Naive B cell (primary cell): ENCODE measurements at regions not wholly inside any gene's neighbourhood (a gene's known extent, or its start where the extent isn't known, plus 50 kb on each side); places are given as distances from the start of the nearest gene placed in this dataset.

Experiments
- ATAC-seq, 2 donors: fragments of 150-1000 bp; cut with Tn5 transposase; 2 replicates each; pipeline ENCODE4 v1.10.0; 2021; ENCODE audit warnings: low read depth in 2 of 2, mild to moderate bottlenecking in 2 of 2, moderate library complexity in 2 of 2
- DNase-seq: peaks from one replicate; pipeline ENCODE4 v3.0.0; 2022
- H3K27ac Mint-ChIP-seq, 6 donors: one replicate each; pipeline ENCODE4 v1.8.0; 2020 to 2022; ENCODE audit warnings: mild to moderate bottlenecking in 6 of 6, mixed read lengths in 6 of 6, moderate library complexity in 5 of 6, inconsistent platforms in 2 of 6
- H3K27me3 Mint-ChIP-seq, 3 donors: one replicate each; pipeline ENCODE4 v1.8.0; 2021 to 2022; ENCODE audit warnings: mixed read lengths in 3 of 3, mild to moderate bottlenecking in 1 of 3
- H3K36me3 Mint-ChIP-seq, 2 donors: one replicate each; pipeline ENCODE4 v1.8.0; 2020 to 2022; ENCODE audit warnings: mixed read lengths in 2 of 2, inconsistent platforms in 1 of 2, mild to moderate bottlenecking in 1 of 2
- H3K4me1 Mint-ChIP-seq, 3 donors: one replicate each; pipeline ENCODE4 v1.8.0; 2020 to 2022; ENCODE audit warnings: mixed read lengths in 3 of 3, inconsistent platforms in 1 of 3, mild to moderate bottlenecking in 1 of 3, moderate library complexity in 1 of 3
- H3K4me3 Mint-ChIP-seq, 8 donors: one replicate each; pipeline ENCODE4 v1.8.0; 2020 to 2022; ENCODE audit warnings: mild to moderate bottlenecking in 8 of 8, mixed read lengths in 8 of 8, moderate library complexity in 8 of 8, inconsistent platforms in 2 of 8
- H3K9me3 Mint-ChIP-seq, 7 donors: one replicate each; pipeline ENCODE4 v1.8.0; 2020 to 2022; ENCODE audit warnings: mixed read lengths in 7 of 7, mild to moderate bottlenecking in 5 of 7, inconsistent platforms in 2 of 7, moderate library complexity in 1 of 7

DNA sequence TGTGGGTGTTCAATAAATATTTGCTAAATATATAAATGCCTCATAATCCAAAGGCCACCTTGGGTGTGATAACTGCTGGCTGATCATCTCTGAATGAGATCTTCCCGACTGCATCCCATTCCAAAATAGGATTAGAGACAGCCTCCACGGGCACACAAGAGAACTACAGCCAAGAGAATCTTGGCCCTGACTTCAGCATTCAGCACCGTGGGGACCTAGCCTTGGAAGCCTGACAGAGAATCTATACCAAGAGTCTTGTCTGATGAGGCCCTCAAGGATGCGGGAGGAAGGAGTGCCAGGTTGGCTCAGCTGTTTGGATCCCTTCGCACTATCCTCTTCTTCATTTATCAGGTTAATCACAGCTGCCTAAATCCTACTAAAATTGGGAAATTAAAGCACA, 85.8 kb downstream of the RBM43 start:
- ATAC-seq (no peak), DNase-seq (no peak)
- H3K27me3 Mint-ChIP-seq = peaks cover 5 to 13% (median 12%) of the 10 kb centered on the region in 3 donors
- H3K36me3 Mint-ChIP-seq = no peaks in the 10 kb centered on the region
- no peak overlapping the region for H3K4me3 Mint-ChIP-seq
- no peak overlapping the region for H3K27ac Mint-ChIP-seq
- no peaks in the 10 kb centered on the region for H3K4me1 Mint-ChIP-seq
- H3K9me3 Mint-ChIP-seq = no peaks in the 10 kb centered on the region

DNA sequence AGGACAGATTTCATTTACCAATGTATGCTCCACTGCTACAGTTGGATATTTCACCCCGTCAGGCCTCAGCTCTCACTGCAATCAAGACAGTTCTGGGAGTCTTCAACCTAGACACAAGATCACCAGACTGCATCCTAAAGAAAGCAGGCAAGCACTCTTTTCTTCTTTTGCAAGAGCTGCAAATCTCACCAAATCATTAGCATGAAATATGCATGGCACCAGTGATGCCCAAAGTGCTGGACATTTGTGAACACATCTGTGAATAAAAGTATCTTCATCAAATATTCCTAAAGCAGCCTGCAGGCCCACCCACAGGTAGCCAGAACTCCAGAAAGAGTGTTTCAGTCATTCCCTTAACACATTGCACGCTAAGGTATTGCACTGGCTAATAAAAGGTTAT, 87.5 kb downstream of the RBM43 start:
- DNase-seq (no peak), ATAC-seq (no peak)
- H3K4me1 Mint-ChIP-seq = no peaks in the 10 kb centered on the region
- no peak overlapping the region for H3K4me3 Mint-ChIP-seq
- no peaks in the 10 kb centered on the region for H3K9me3 Mint-ChIP-seq
- H3K36me3 Mint-ChIP-seq = no peaks in the 10 kb centered on the region
- no peak overlapping the region for H3K27ac Mint-ChIP-seq
- peaks cover 5 to 13% (median 12%) of the 10 kb centered on the region in 3 donors for H3K27me3 Mint-ChIP-seq

DNA sequence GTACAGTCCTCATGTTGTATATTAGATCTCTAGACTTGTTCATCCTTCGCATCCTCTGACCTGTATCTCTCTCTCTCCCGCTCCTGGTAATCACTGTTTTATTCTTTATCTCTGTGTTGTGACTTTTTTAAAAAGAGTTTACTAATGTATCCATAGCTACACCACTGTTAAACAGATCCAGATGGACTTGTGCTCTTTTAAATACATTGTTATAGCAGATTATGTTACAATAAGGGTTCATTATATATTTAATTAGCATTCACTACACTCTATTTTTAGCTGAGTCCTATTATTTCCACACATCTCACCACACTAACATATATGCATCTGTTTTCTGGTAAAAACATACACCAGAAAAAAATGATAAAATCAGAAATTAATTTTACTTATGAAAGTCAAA, 90.5 kb downstream of the RBM43 start:
- DNase-seq (no peak), ATAC-seq (no peak)
- H3K9me3 Mint-ChIP-seq = no peaks in the 10 kb centered on the region
- no peaks in the 10 kb centered on the region for H3K4me1 Mint-ChIP-seq
- no peak overlapping the region for H3K27ac Mint-ChIP-seq
- no peak overlapping the region for H3K4me3 Mint-ChIP-seq
- H3K27me3 Mint-ChIP-seq = peaks cover under 1 to 13% (median 12%) of the 10 kb centered on the region in 3 donors
- H3K36me3 Mint-ChIP-seq = no peaks in the 10 kb centered on the region

DNA sequence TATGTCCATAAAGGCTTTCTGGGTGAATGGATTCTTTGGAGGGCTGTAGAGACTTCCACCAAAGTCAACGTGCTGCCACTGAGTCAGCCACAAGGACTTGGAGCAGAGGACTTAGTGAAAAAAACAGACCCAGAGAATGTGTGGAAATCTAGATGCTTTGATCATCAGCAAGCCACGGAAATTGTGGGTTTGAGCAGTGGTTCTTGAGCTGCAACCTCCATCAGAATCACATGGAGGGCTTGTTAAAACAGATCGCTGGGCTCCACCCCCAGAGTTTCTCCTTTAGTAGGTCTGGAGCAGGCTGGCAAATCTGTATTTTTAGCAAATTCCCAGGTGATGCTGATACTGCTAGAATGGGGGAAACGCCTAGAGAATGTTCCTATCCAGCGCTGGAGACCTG, 95.3 kb downstream of the RBM43 start:
- DNase-seq = no peak
- Mint-ChIP-seq H3K27me3 (peaks cover 0 to 10% (median 6%) of the 10 kb centered on the region in 3 donors), H3K4me1 (no peaks in the 10 kb centered on the region), H3K9me3 (no peaks in the 10 kb centered on the region), H3K4me3 (no peak overlapping the region), H3K27ac (no peak overlapping the region), H3K36me3 (no peaks in the 10 kb centered on the region)
- ATAC-seq = no peak

DNA sequence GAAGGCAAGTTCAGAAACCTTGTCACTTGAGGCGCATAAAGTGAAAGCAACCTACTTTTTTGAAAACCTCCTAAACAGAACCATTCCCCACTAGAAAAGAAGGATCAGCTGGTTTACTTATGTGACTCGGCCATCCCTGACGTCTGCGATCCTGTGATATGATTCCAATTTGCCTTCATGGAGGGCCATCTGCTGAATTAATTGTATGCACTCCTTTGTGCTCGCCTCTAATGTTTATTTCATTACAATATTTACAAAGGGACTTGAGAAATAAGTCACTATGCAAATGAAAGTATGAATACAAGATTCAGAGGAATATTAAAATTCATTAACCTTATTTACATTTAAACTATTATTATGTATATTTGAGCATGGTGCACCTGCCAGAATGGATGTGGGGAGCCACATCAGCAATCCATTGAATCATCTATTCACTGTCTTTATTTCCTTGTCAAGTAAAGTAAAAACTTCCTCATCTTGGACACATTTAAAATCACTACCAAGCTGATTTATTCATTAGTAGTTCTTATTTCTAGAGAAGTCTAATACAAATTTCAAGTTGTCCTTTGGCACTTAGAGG, 96.5 kb downstream of the RBM43 start:
- ATAC-seq = no peak
- Mint-ChIP-seq H3K36me3 (no peaks in the 10 kb centered on the region), H3K4me1 (no peaks in the 10 kb centered on the region), H3K27ac (no peak overlapping the region), H3K4me3 (no peak overlapping the region), H3K9me3 (no peaks in the 10 kb centered on the region), H3K27me3 (peaks cover 0 to 10% (median 6%) of the 10 kb centered on the region in 3 donors)
- no peak for DNase-seq

DNA sequence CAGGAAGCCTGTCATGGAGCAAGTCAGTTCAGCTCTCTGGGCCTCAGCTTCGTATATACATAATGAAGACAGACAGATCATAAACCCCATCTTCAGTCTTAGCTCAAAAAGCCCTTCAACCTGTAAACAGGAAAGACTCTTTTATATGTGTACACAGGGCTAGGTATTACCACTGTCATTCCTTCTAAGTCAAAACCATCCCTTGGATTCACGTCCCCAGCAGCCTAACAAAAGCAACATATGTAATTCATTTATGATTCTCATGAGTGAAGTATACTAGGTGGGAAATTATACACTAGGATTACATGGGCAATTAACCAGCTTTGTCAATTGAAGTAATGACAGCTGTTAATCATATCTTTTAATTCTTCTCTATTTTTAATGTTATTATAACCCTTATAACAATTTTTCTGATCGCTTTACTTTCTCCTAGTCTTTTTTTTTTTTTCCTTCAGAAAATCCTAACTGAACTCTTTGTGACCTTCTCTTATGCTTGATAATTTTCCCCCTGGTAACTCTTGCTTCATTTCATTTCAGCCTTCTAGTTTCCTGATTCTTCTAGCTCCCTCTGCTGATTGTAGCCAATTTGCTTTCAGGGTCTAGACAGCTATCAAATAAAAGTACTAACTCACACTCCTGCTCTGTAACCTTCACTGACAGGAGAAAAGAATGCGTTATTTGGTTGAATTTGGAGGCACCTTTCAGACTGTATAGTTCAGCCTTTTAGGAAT, 99.7 kb downstream of the RBM43 start:
- Mint-ChIP-seq H3K4me1 (no peaks in the 10 kb centered on the region), H3K4me3 (no peak overlapping the region), H3K27me3 (peaks cover 0 to 10% (median 6%) of the 10 kb centered on the region in 3 donors), H3K9me3 (no peaks in the 10 kb centered on the region), H3K36me3 (no peaks in the 10 kb centered on the region), H3K27ac (peak overlapping the region in 2 of 6 donors; percentile 35 to 38)
- DNase-seq (no peak), ATAC-seq (no peak)

DNA sequence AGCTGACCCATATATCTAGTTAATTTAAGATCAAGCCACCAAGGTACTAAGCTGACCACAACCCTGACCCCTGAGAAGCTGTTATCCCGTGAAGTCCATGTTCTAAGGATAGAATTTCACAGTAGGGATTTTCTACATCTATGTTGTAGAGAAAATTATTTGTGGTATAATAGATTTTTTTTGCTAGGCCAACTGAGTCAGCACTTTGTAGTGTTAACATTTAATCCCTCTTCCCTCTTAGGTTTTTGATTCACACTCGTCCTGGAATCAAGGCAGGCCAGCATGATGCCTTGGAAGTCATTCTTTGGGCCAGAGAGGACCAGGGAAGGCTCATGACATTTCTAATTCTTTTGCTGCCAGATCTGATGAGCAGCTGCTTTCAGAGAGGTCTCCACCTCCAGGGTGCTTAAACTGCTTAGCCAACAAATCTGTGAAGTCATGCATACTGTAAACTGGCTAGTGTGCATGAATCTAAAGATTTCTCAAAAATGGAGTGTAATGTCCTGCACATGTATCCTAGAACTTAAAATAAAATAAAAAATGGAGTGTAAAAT, 102.5 kb downstream of the RBM43 start:
- H3K27ac Mint-ChIP-seq = no peak overlapping the region
- H3K4me1 Mint-ChIP-seq = peaks cover 0 to 5% (median 0%) of the 10 kb centered on the region in 3 donors
- H3K4me3 Mint-ChIP-seq = no peak overlapping the region
- H3K36me3 Mint-ChIP-seq = no peaks in the 10 kb centered on the region
- H3K9me3 Mint-ChIP-seq = no peaks in the 10 kb centered on the region
- DNase-seq (no peak), ATAC-seq (no peak)
- H3K27me3 Mint-ChIP-seq = peaks cover 0 to 10% (median 6%) of the 10 kb centered on the region in 3 donors

DNA sequence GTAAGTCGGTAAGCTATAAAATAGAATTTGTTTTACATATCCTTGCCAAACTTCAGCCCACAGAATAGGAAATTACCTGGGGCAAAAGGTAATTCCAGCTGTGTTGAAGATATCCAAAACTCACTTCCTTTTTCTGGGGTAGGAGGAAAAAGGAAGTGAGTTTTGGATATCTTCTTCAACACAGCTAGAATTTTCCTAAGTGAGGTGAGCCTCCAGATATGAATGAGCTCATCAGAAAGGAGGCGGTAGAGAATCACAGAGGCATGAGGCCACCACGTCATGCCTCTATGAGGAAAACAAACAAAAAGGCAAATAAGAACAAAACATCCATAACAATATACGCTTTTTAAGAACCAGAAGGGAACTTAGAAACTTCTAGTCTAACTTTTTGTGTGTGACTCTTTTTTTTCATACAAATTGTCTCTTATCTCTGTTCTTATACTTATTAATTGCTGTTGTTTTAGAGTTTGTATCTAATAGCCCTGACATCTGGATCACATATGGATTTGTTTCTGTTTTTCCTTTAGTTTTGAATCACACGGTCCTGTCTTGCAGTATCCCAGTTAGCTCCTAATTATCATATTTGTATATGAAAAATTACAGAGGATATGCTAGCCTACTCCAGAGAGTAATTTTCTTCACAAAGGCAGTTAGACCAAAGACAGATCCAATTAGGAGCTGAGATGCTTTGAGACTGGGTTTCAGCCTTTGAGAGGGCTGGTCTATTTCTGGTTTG, 104.5 kb downstream of the RBM43 start:
- no peaks in the 10 kb centered on the region for H3K9me3 Mint-ChIP-seq
- H3K27ac Mint-ChIP-seq = no peak overlapping the region
- H3K27me3 Mint-ChIP-seq = peaks cover 0 to 4% (median 0%) of the 10 kb centered on the region in 3 donors
- ATAC-seq = no peak
- H3K36me3 Mint-ChIP-seq = no peaks in the 10 kb centered on the region
- no peak for DNase-seq
- H3K4me3 Mint-ChIP-seq = no peak overlapping the region
- H3K4me1 Mint-ChIP-seq = peaks cover 0 to 5% (median 0%) of the 10 kb centered on the region in 3 donors

DNA sequence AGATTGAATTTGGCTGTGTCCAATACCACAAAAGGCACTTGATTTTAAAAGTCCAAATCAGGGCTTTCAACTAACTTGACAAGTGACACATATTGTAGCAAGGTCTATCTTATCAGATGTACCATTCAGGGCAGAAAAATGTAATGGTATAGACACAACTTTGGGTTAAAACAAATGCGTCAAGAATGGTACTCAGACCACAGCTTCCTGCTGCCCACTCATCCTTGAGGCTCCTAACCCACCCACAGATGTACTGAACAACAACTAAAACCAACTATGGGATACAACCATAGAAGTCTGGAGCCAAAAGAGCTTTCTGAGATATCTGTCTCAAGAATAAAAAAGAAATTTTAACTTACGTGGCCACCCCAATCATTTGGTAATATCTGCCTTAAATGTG, 105.2 kb downstream of the RBM43 start:
- H3K36me3 Mint-ChIP-seq = no peaks in the 10 kb centered on the region
- no peak overlapping the region for H3K27ac Mint-ChIP-seq
- H3K4me1 Mint-ChIP-seq = peaks cover 0 to 5% (median 0%) of the 10 kb centered on the region in 3 donors
- H3K4me3 Mint-ChIP-seq = no peak overlapping the region
- no peak for ATAC-seq
- H3K9me3 Mint-ChIP-seq = no peaks in the 10 kb centered on the region
- DNase-seq = no peak
- peaks cover 0 to 4% (median 0%) of the 10 kb centered on the region in 3 donors for H3K27me3 Mint-ChIP-seq

DNA sequence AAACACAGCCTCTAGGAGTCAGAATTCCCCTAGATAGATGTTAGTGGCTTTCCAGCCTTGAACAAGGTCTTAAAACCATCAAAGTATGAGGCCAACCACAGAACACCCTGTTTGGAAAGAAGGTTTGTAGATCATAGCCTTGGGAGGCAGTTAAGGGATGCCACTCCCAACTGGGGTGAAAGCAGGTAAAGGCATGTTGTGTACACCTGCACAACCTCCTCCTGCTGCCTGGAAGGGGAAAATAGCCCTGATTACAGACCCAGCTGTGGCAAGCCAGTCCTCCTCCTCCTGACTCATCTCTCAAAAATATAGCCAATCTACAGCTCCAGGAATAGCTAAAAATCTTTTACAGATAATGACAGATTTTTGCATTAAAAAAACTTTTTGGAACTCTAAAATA, 108.1 kb downstream of the RBM43 start:
- H3K9me3 Mint-ChIP-seq = no peaks in the 10 kb centered on the region
- no peak for ATAC-seq
- H3K4me3 Mint-ChIP-seq = no peak overlapping the region
- H3K27me3 Mint-ChIP-seq = peaks cover 0 to 4% (median 0%) of the 10 kb centered on the region in 3 donors
- DNase-seq = no peak
- H3K27ac Mint-ChIP-seq = no peak overlapping the region
- H3K4me1 Mint-ChIP-seq = peaks cover 0 to 10% (median 7%) of the 10 kb centered on the region in 3 donors
- H3K36me3 Mint-ChIP-seq = no peaks in the 10 kb centered on the region

DNA sequence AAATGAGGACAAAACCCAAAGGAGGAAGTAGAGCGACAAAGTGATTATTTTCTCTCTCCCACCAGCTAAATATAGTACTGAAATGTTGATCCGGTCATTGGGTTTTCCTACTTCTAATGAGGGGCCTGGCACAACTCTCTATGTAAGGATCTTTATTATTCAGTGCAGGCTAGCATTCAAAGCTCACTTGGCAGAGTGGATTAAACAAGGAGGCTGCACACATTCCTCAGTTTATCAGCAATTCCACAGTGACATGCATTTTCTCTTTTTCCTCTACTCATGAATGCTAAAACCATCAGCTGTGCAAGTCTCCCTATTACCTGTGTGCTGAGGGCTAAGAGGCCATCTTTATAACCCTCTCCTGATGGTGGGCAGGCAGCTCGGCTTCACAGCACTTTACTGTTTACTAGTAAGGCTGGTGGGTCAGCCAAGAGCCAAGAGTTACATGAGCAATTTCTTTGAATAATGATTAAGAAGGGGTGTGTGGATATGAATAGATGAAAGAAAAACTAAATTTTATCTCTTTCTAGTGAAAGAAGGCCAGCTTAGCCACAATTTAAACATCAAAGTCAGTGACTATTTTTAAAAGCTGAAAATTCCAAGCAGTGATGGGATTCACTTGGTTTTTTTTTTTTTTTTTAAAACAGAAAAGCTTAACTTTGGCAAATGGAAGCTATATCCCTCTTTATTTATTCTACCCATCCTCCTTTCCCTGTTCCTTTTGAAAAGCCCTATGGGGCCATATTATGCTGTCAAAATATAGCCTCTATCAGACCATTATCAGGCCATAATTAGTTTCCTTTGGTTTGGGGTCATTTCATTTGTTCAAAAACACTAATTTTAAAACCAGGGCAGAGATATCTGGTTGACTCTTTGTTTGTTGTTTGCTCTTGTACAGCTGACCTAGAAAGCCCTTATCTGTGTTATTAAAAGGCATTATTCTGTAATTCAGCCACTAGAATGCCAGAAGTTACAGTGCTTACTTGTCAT, 111.0 kb downstream of the RBM43 start:
- H3K27ac Mint-ChIP-seq = peak overlapping the region in 2 of 6 donors; percentile 9 to 79
- H3K36me3 Mint-ChIP-seq = no peaks in the 10 kb centered on the region
- ATAC-seq (no peak), DNase-seq (no peak)
- H3K4me3 Mint-ChIP-seq = no peak overlapping the region
- H3K27me3 Mint-ChIP-seq = peaks cover 0 to 4% (median 0%) of the 10 kb centered on the region in 3 donors
- no peaks in the 10 kb centered on the region for H3K9me3 Mint-ChIP-seq
- peaks cover 0 to 7% (median 5%) of the 10 kb centered on the region in 3 donors for H3K4me1 Mint-ChIP-seq

DNA sequence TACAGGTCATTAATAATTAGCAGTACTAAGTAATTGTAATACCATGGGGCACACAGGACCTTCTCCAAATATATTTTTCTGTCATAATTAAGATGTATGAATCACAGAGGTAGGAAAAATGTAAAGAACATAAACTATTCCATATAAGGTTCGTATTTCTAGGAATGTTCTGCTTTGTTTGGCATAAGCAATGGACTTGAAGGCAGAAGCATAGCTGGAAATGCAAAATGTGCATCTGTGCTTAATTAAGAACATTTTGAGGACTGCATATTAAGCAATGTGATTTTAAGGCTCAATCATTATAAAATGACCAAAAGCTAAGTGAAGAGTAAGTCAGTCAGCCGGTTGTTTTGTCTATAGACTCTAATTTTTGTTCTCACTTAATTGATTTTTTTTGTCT, 123.2 kb downstream of the RBM43 start:
- no peak for ATAC-seq
- no peak for DNase-seq
- Mint-ChIP-seq H3K4me3 (no peak overlapping the region), H3K9me3 (no peaks in the 10 kb centered on the region), H3K27ac (no peak overlapping the region), H3K36me3 (no peaks in the 10 kb centered on the region), H3K4me1 (no peaks in the 10 kb centered on the region), H3K27me3 (no peaks in the 10 kb centered on the region)

DNA sequence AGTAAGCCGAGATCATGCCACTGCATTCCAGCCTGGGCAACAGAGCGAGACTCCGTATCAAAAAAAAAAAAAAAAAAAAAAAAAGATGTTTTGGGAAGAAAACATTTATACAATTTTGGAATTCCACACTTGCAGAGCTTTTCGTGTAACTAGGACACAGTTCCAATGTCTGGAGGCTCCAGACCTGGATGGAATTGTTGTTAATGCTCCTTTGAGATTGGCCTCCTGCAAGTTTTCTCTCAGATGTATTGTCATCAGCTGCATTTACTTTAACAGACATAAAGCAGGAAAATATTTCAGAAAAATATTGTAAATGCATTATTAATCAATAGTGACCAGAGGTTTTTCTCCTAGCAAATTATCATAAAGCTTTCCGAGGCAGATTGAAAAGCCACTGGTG, 124.1 kb downstream of the RBM43 start:
- no peaks in the 10 kb centered on the region for H3K9me3 Mint-ChIP-seq
- H3K4me1 Mint-ChIP-seq = no peaks in the 10 kb centered on the region
- no peak overlapping the region for H3K27ac Mint-ChIP-seq
- ATAC-seq = no peak
- no peak overlapping the region for H3K4me3 Mint-ChIP-seq
- DNase-seq = no peak
- peaks cover 0 to 4% (median 0%) of the 10 kb centered on the region in 3 donors for H3K27me3 Mint-ChIP-seq
- no peaks in the 10 kb centered on the region for H3K36me3 Mint-ChIP-seq
